Endothelial cell of umbilical vein (primary cell): ENCODE measurements at regions not wholly inside any gene's neighbourhood (a gene's known extent, or its start where the extent isn't known, plus 50 kb on each side); places are given as distances from the start of the nearest gene placed in this dataset.

Experiments used
- EZH2 ChIP-seq: IDR thresholded peaks from 2 replicates; pipeline ENCODE4 v1.6.1; 2012; ENCODE audit warnings: borderline replicate concordance, low read depth, mild to moderate bottlenecking, moderate library complexity, low read length, inconsistent platforms; ENCODE audit not compliant: severe bottlenecking
- FOS ChIP-seq: IDR thresholded peaks from 2 replicates; pipeline ENCODE4 v1.6.1; 2011; ENCODE audit warnings: mild to moderate bottlenecking, low read length, moderate library complexity, borderline replicate concordance; ENCODE audit not compliant: insufficient read depth
- POLR2A ChIP-seq: IDR thresholded peaks from 2 replicates; pipeline ENCODE4 v1.6.1; 2012; ENCODE audit warnings: low read depth, mild to moderate bottlenecking, control low read depth, low read length
- POLR2AphosphoS5 ChIP-seq: IDR thresholded peaks from 2 replicates; pipeline ENCODE4 v1.6.1; 2012; ENCODE audit warnings: low read depth, mild to moderate bottlenecking, control low read depth, low read length, moderate library complexity; ENCODE audit not compliant: insufficient read depth
- TF ChIP-seq, protein P1 (sequence below), 2 donors: IDR thresholded peaks; 1 replicate in 1 of 2; 2 replicates in 1 of 2; pipeline ENCODE4 v1.5.1; 2011; ENCODE audit warnings: low read length in 2 of 2, mild to moderate bottlenecking in 2 of 2, moderate library complexity in 2 of 2, control low read depth in 1 of 2, inconsistent platforms in 1 of 2, low read depth in 1 of 2; ENCODE audit not compliant: insufficient read depth in 1 of 2; ENCODE audit errors: extremely low read depth in 1 of 2
- TF ChIP-seq, protein P2 (sequence below): IDR thresholded peaks from 2 replicates; pipeline ENCODE4 v1.6.1; 2011; ENCODE audit not compliant: insufficient read depth, insufficient read length

DNA sequence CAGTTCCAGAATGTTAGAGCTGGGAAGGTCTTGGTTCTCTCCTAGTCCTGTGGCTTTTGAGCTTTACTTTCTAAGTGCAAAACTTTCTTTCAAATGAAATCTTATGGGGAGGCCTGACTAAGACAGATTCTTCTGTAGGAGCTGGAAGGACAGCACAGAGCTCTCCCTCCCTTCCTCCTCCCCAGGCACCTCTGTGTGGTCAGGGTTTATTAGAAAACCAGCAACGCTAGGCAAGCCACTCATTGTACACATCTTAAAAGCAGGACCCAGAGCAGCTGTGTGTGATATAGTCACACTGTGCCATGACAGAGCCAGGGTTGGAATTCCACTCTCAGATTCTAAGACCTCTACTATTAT is 241.1 kb upstream of the RAB4A start:
- TF ChIP-seq, protein P1, sequence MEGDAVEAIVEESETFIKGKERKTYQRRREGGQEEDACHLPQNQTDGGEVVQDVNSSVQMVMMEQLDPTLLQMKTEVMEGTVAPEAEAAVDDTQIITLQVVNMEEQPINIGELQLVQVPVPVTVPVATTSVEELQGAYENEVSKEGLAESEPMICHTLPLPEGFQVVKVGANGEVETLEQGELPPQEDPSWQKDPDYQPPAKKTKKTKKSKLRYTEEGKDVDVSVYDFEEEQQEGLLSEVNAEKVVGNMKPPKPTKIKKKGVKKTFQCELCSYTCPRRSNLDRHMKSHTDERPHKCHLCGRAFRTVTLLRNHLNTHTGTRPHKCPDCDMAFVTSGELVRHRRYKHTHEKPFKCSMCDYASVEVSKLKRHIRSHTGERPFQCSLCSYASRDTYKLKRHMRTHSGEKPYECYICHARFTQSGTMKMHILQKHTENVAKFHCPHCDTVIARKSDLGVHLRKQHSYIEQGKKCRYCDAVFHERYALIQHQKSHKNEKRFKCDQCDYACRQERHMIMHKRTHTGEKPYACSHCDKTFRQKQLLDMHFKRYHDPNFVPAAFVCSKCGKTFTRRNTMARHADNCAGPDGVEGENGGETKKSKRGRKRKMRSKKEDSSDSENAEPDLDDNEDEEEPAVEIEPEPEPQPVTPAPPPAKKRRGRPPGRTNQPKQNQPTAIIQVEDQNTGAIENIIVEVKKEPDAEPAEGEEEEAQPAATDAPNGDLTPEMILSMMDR (IDR thresholded peaks at IDR 0.05; ENCODE audit: extremely low read depth in 1 of 2, insufficient read depth in 1 of 2, low read depth in 1 of 2, low read length in 2 of 2) = no peak
- no peak for TF ChIP-seq POLR2A
- TF ChIP-seq POLR2AphosphoS5 = no peak
- TF ChIP-seq, protein P2, sequence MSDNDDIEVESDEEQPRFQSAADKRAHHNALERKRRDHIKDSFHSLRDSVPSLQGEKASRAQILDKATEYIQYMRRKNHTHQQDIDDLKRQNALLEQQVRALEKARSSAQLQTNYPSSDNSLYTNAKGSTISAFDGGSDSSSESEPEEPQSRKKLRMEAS = no peak
- no peak for TF ChIP-seq FOS
- no peak for TF ChIP-seq EZH2
